ENCODE measurements at regions not wholly inside any gene's neighbourhood (a gene's known extent, or its start where the extent isn't known, plus 50 kb on each side); places are given as distances from the start of the nearest gene placed in this dataset.

GRCh38 chr5:108437425-108437824, 55.5 kb upstream of the FBXL17 start:
- peak in 1 of 3 experiments; percentile 1 for DNase-seq

- DNase-seq: no peak
Measured at GRCh38 chr5:108436696-108437095, 54.8 kb upstream of the FBXL17 start.

GRCh38 chr5:108433600-108433999, 51.7 kb upstream of the FBXL17 start:
- DNase-seq: no peak

- no peak for DNase-seq
Measured at GRCh38 chr5:108432024-108432423, 50.1 kb upstream of the FBXL17 start.
